Transverse colon (tissue), 3 donors: ENCODE measurements at regions not wholly inside any gene's neighbourhood (a gene's known extent, or its start where the extent isn't known, plus 50 kb on each side); places are given as distances from the start of the nearest gene placed in this dataset.

Source experiments
- CTCF ChIP-seq, 5 experiments: fragments of 200-600 bp in 3 of 5; fragments of 450-650 bp in 2 of 5; sonication (generic) in 3 of 5; IDR thresholded peaks; 1 replicate in 2 of 5; 2 replicates in 3 of 5; pipeline ENCODE4 v1.5.1; 2016 to 2017; ENCODE audit warnings: antibody characterized with exemption in 5 of 5, inconsistent platforms in 3 of 5, mild to moderate bottlenecking in 2 of 5, moderate library complexity in 1 of 5
- POLR2A ChIP-seq: fragments of 450-650 bp; IDR thresholded peaks from one replicate; pipeline ENCODE4 v1.6.1; 2016; ENCODE audit warnings: antibody characterized with exemption, mild to moderate bottlenecking, moderate library complexity

GRCh38 chr2:176729706-176730569, 460.7 kb downstream of the MTX2 start:
- TF ChIP-seq POLR2A (no peak), CTCF (IDR thresholded peaks at IDR 0.05) (no peak)
